ENCODE measurements at regions not wholly inside any gene's neighbourhood (a gene's known extent, or its start where the extent isn't known, plus 50 kb on each side); places are given as distances from the start of the nearest gene placed in this dataset.
"Not testable (repeated sequence)": the region's sequence is repeated elsewhere in the genome, so short reads cannot be mapped to it uniquely, and the experiment has no call there.

GRCh38 chr3:118671192-118671591 is 363.5 kb downstream of the IGSF11 start:
- DNase-seq: no peak

GRCh38 chr3:118675305-118675704 is 359.3 kb downstream of the IGSF11 start:
- no peak for DNase-seq

- not testable (repeated sequence) for DNase-seq
These were observed 356.0 kb downstream of the IGSF11 start for GRCh38 chr3:118678663-118679062.

GRCh38 chr3:118682921-118683320 is 351.7 kb downstream of the IGSF11 start:
- DNase-seq: no peak

- DNase-seq: no peak
These were observed 351.0 kb downstream of the IGSF11 start for GRCh38 chr3:118683636-118684035.

- no peak for DNase-seq
These were observed 346.2 kb downstream of the IGSF11 start for GRCh38 chr3:118688396-118688884.

- DNase-seq: no peak
These were observed 342.2 kb downstream of the IGSF11 start for GRCh38 chr3:118692416-118692815.

- no peak for DNase-seq
These were observed 329.0 kb downstream of the IGSF11 start for GRCh38 chr3:118705487-118706219.

- DNase-seq: no peak
These were observed 326.7 kb downstream of the IGSF11 start for GRCh38 chr3:118707991-118708390.

- no peak for DNase-seq
These were observed 324.1 kb downstream of the IGSF11 start for GRCh38 chr3:118710532-118710931.

- DNase-seq: no peak
These were observed 321.0 kb downstream of the IGSF11 start for GRCh38 chr3:118713502-118714207.

- no peak for DNase-seq
These were observed 319.8 kb downstream of the IGSF11 start for GRCh38 chr3:118714800-118715199.

GRCh38 chr3:118729546-118729945 is 305.1 kb downstream of the IGSF11 start:
- DNase-seq: no peak

- DNase-seq: no peak
These were observed 300.0 kb downstream of the IGSF11 start for GRCh38 chr3:118734664-118735063.

- DNase-seq: no peak
These were observed 298.5 kb downstream of the IGSF11 start for GRCh38 chr3:118736107-118736506.

GRCh38 chr3:118740722-118741290 is 293.8 kb downstream of the IGSF11 start:
- DNase-seq: no peak

GRCh38 chr3:118742760-118743159 is 291.9 kb downstream of the IGSF11 start:
- DNase-seq: no peak

GRCh38 chr3:118744186-118744585 is 290.5 kb downstream of the IGSF11 start:
- DNase-seq: no peak

- DNase-seq: no peak
These were observed 280.0 kb downstream of the IGSF11 start for GRCh38 chr3:118754406-118755252.

- no peak for DNase-seq
These were observed 279.3 kb downstream of the IGSF11 start for GRCh38 chr3:118755253-118755801.

GRCh38 chr3:118760585-118761290 is 273.9 kb downstream of the IGSF11 start:
- no peak for DNase-seq

GRCh38 chr3:118761291-118761606 is 273.4 kb downstream of the IGSF11 start:
- DNase-seq: no peak
